H1 (cell line): ENCODE measurements at regions not wholly inside any gene's neighbourhood (a gene's known extent, or its start where the extent isn't known, plus 50 kb on each side); places are given as distances from the start of the nearest gene placed in this dataset.

Source experiments
- CTCF ChIA-PET: fragments of 300-600 bp; sonication (Branson Sonifier 250); formaldehyde crosslinking; loops from one replicate; lab custom pipeline; 2021; ENCODE audit not compliant: partially characterized antibody; lab: Charles Lee
- POLR2A ChIA-PET: fragments of 300-600 bp; sonication (Branson Sonifier 250); formaldehyde crosslinking; loops from one replicate; lab custom pipeline; 2021; ENCODE audit warnings: inconsistent platforms; ENCODE audit not compliant: partially characterized antibody; lab: Charles Lee
- DNase-seq, 2 experiments: peaks; one replicate each; pipeline versions ENCODE4 v3.0.0 to v3.0.0-alpha.2; 2010 to 2022; ENCODE audit warnings: low spot score in 2 of 2, low read depth in 1 of 2, mixed read lengths in 1 of 2
- FAIRE-seq: peaks from 2 replicates; lab custom pipeline; 2011; peaks lifted over from hg19 to GRCh38; lab: Jason Lieb, UNC
- H2AFZ ChIP-seq: 2 replicates; pipeline ENCODE4 v1.8.1; 2012; ENCODE audit warnings: low read length, inconsistent platforms
- H2AK5ac ChIP-seq: 2 replicates; pipeline ENCODE4 v1.6.1; 2013; ENCODE audit warnings: low read depth, low read length
- H2BK120ac ChIP-seq: replicated peaks from 2 replicates; pipeline ENCODE3; 2013; ENCODE audit warnings: low read depth, low read length, inconsistent platforms
- H2BK12ac ChIP-seq: 2 replicates; pipeline ENCODE4 v1.6.1; 2013; ENCODE audit warnings: low read depth, low read length
- H2BK15ac ChIP-seq: 2 replicates; pipeline ENCODE4 v1.6.1; 2013; ENCODE audit warnings: low read length
- H2BK20ac ChIP-seq: 2 replicates; pipeline ENCODE4 v1.6.1; 2013; ENCODE audit warnings: low read length
- H2BK5ac ChIP-seq: 2 replicates; pipeline ENCODE4 v1.6.1; 2013; ENCODE audit warnings: low read depth, low read length
- H3K14ac ChIP-seq: 2 replicates; pipeline ENCODE4 v1.6.1; 2013; ENCODE audit warnings: inconsistent platforms; ENCODE audit not compliant: insufficient read length
- H3K18ac ChIP-seq: 2 replicates; pipeline ENCODE4 v1.6.1; 2013; ENCODE audit warnings: low read length; ENCODE audit errors: extremely low read depth
- H3K23ac ChIP-seq: 2 replicates; pipeline ENCODE4 v1.6.1; 2013; ENCODE audit warnings: inconsistent platforms; ENCODE audit not compliant: insufficient read length
- H3K23me2 ChIP-seq: 2 replicates; pipeline ENCODE4 v1.6.1; 2013; ENCODE audit warnings: low read depth, low read length
- H3K27ac ChIP-seq: 2 replicates; pipeline ENCODE4 v1.6.1; 2011; ENCODE audit warnings: low read depth, low read length, inconsistent platforms
- H3K27me3 ChIP-seq, 4 experiments: replicated peaks in 1 of 4; 1 replicate in 1 of 4; 2 replicates in 3 of 4; pipeline versions ENCODE4 v1.6.1 to v1.8.1; 2011 to 2013; ENCODE audit warnings: low read length in 3 of 4, mild to moderate bottlenecking in 3 of 4, inconsistent platforms in 2 of 4, mixed read lengths in 2 of 4, moderate library complexity in 1 of 4; ENCODE audit not compliant: control insufficient read depth in 3 of 4, insufficient read depth in 3 of 4; ENCODE audit errors: extremely low read depth in 1 of 4
- H3K36me3 ChIP-seq, 4 experiments: 2 replicates each; pipeline versions ENCODE4 v1.6.1 to v1.8.1; 2011 to 2013; ENCODE audit warnings: mild to moderate bottlenecking in 4 of 4, low read length in 3 of 4, moderate library complexity in 2 of 4, control low read depth in 1 of 4, inconsistent platforms in 1 of 4; ENCODE audit not compliant: insufficient read depth in 4 of 4, control insufficient read depth in 2 of 4
- H3K4ac ChIP-seq: replicated peaks from 2 replicates; pipeline ENCODE3; 2013; ENCODE audit warnings: low read length, low read depth, mixed read lengths, inconsistent platforms; ENCODE audit not compliant: insufficient read length
- H3K4me1 ChIP-seq, 4 experiments: replicated peaks in 1 of 4; 1 replicate in 1 of 4; 2 replicates in 3 of 4; pipeline versions ENCODE4 v1.6.1 to v1.8.1; 2011 to 2013; ENCODE audit warnings: low read length in 3 of 4, inconsistent platforms in 2 of 4, mixed read lengths in 1 of 4; ENCODE audit not compliant: insufficient read depth in 4 of 4, control insufficient read depth in 3 of 4
- H3K4me2 ChIP-seq, 2 experiments: 2 replicates each; pipeline versions ENCODE4 v1.6.1 to v1.8.1; 2011 to 2013; ENCODE audit warnings: low read depth in 2 of 2, low read length in 2 of 2, control low read depth in 1 of 2, inconsistent platforms in 1 of 2, mild to moderate bottlenecking in 1 of 2; ENCODE audit not compliant: insufficient read depth in 1 of 2
- H3K4me3 ChIP-seq, 4 experiments: fragments of 200-600, 300-600 bp in 1 of 4; sonication (generic), shearing (Covaris generic), sonication (Bioruptor Twin) in 1 of 4; 2 replicates each; pipeline versions ENCODE4 v1.5.1 to v1.8.1; 2011 to 2016; ENCODE audit warnings: low read length in 4 of 4, low read depth in 3 of 4, control low read depth in 2 of 4, inconsistent platforms in 2 of 4, mild to moderate bottlenecking in 2 of 4, mixed read lengths in 1 of 4, moderate library complexity in 1 of 4; ENCODE audit not compliant: insufficient read depth in 2 of 4; ENCODE audit errors: extremely low read depth in 1 of 4
- H3K56ac ChIP-seq: replicated peaks from 2 replicates; pipeline ENCODE3; 2013; ENCODE audit warnings: low read depth, mild to moderate bottlenecking, mixed read lengths, low read length, inconsistent platforms; ENCODE audit not compliant: insufficient read length
- H3K79me1 ChIP-seq: 2 replicates; pipeline ENCODE4 v1.6.1; 2013; ENCODE audit warnings: low read depth, low read length, control low read depth
- H3K79me2 ChIP-seq, 2 experiments: 2 replicates each; pipeline versions ENCODE4 v1.6.1 to v1.8.1; 2012 to 2013; ENCODE audit warnings: low read length in 2 of 2, mild to moderate bottlenecking in 2 of 2, inconsistent platforms in 1 of 2; ENCODE audit not compliant: insufficient read depth in 2 of 2, control insufficient read depth in 1 of 2
- H3K9ac ChIP-seq, 4 experiments: replicated peaks in 1 of 4; 1 replicate in 1 of 4; 2 replicates in 3 of 4; pipeline versions ENCODE4 v1.6.1 to v1.8.1; 2011 to 2013; ENCODE audit warnings: low read depth in 3 of 4, low read length in 3 of 4, control low read depth in 2 of 4, mild to moderate bottlenecking in 2 of 4, moderate library complexity in 2 of 4, inconsistent platforms in 1 of 4; ENCODE audit errors: extremely low read depth in 1 of 4
- H3K9me3 ChIP-seq, 2 experiments: 2 replicates each; pipeline versions ENCODE4 v1.6.1 to v1.8.1; 2012 to 2013; ENCODE audit warnings: mild to moderate bottlenecking in 2 of 2, moderate library complexity in 2 of 2, control low read depth in 1 of 2, inconsistent platforms in 1 of 2, low read depth in 1 of 2, low read length in 1 of 2, mixed read lengths in 1 of 2; ENCODE audit not compliant: insufficient read depth in 2 of 2
- H4K20me1 ChIP-seq, 2 experiments: replicated peaks in 1 of 2; 2 replicates each; pipeline versions ENCODE3 to v1.8.1; 2011 to 2013; ENCODE audit warnings: inconsistent platforms in 2 of 2, low read length in 2 of 2, mild to moderate bottlenecking in 1 of 2; ENCODE audit not compliant: insufficient read depth in 2 of 2, control insufficient read depth in 1 of 2
- H4K5ac ChIP-seq: 2 replicates; pipeline ENCODE4 v1.6.1; 2013; ENCODE audit warnings: low read length, low read depth, mixed read lengths, inconsistent platforms; ENCODE audit not compliant: insufficient read length
- H4K8ac ChIP-seq: 2 replicates; pipeline ENCODE4 v1.8.0; 2013; ENCODE audit warnings: mild to moderate bottlenecking, moderate library complexity, low read length, inconsistent platforms; ENCODE audit not compliant: insufficient read depth; ENCODE audit errors: extremely low read depth
- H4K91ac ChIP-seq: replicated peaks from 2 replicates; pipeline ENCODE3; 2013; ENCODE audit warnings: low read length, mixed read lengths, inconsistent platforms; ENCODE audit not compliant: insufficient read length
- BRCA1 ChIP-seq: IDR thresholded peaks from 2 replicates; pipeline ENCODE4 v1.6.1; 2012; ENCODE audit warnings: low read depth, low read length, improper control_type of control experiment
- CHD2 ChIP-seq: IDR thresholded peaks from 2 replicates; pipeline ENCODE4 v1.6.1; 2012; ENCODE audit warnings: low read length, improper control_type of control experiment
- CREB1 ChIP-seq: IDR thresholded peaks from 2 replicates; pipeline ENCODE4 v1.6.1; 2012; ENCODE audit warnings: inconsistent platforms
- KDM4A ChIP-seq: IDR thresholded peaks from one replicate; pipeline ENCODE4 v1.7.1; 2012; ENCODE audit warnings: low read depth, mild to moderate bottlenecking, moderate library complexity, low read length, inconsistent platforms; ENCODE audit not compliant: severe bottlenecking
- KDM5A ChIP-seq: fragments of 200-600 bp; IDR thresholded peaks from 2 replicates; pipeline ENCODE4 v1.7.1; 2012; ENCODE audit warnings: mild to moderate bottlenecking, low read length, inconsistent platforms, mixed read lengths
- RFX5 ChIP-seq: IDR thresholded peaks from 2 replicates; pipeline ENCODE4 v1.6.1; 2011; ENCODE audit warnings: low read depth, low read length, improper control_type of control experiment, borderline replicate concordance
- SIRT6 ChIP-seq: IDR thresholded peaks from one replicate; pipeline ENCODE4 v1.7.1; 2012; ENCODE audit warnings: low read length, inconsistent platforms
- SP4 ChIP-seq: IDR thresholded peaks from 2 replicates; pipeline ENCODE4 v1.6.1; 2012; ENCODE audit warnings: low read length, inconsistent platforms
- SUZ12 ChIP-seq: fragments of 200-600 bp; sonication (generic); IDR thresholded peaks from 2 replicates; pipeline ENCODE4 v1.6.1; 2012; ENCODE audit warnings: mild to moderate bottlenecking, inconsistent platforms, low read length, moderate library complexity, mixed read lengths
- WGBS, 2 experiments: shearing (Covaris generic) in 1 of 2; methylation state at CpG; one replicate each; pipeline versions ENCODE4 v1.1.6 to v1.1.7; 2013 to 2015; ENCODE audit warnings: low lambda C conversion rate in 2 of 2, mixed read lengths in 2 of 2, inconsistent platforms in 1 of 2, low coverage in 1 of 2, missing lambda C conversion rate in 1 of 2; ENCODE audit not compliant: insufficient replicate concordance in 2 of 2, insufficient coverage in 1 of 2, insufficient read length in 1 of 2; ENCODE audit errors: extremely low coverage in 1 of 2, missing lambda C conversion rate in 1 of 2; 5-methylcytosine and 5-hydroxymethylcytosine counted together
- TF ChIP-seq, protein P1 (sequence below), 3 experiments: IDR thresholded peaks; 1 replicate in 2 of 3; 2 replicates in 1 of 3; pipeline versions ENCODE4 v1.5.1 to v1.6.1; 2011; ENCODE audit warnings: low read length in 3 of 3, mild to moderate bottlenecking in 3 of 3, inconsistent platforms in 2 of 3, low read depth in 1 of 3, moderate library complexity in 1 of 3; ENCODE audit not compliant: insufficient read depth in 1 of 3; ENCODE audit errors: control extremely low read depth in 1 of 3
- TF ChIP-seq, protein P2 (sequence below): IDR thresholded peaks from 2 replicates; pipeline ENCODE4 v1.6.1; 2012; ENCODE audit warnings: inconsistent platforms
- TF ChIP-seq, protein P3 (sequence below): IDR thresholded peaks from 2 replicates; pipeline ENCODE4 v1.6.1; 2012; ENCODE audit warnings: inconsistent platforms

DNA sequence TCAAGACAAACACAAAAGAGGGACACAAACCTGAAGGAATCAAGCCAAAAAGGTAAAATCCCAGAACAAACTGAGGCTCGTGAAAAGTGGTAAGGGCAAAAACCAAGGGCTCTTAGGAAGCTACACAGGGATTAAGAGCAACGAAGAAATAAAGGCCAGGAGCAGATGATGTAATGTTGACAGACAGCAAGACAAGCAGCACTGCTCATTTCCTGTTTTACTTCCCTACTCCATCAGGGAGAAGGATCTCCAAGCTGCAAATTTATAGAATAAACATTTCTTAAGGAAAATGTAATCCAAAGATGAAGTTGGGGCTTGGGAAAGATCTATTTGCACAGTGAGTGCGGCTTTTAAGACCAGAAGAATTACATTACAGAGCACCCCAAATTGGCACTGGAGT, 182.3 kb upstream of the MAP1B start:
- no peak overlapping the region for H3K23ac ChIP-seq
- no peak overlapping the region for H3K18ac ChIP-seq
- no peak for FAIRE-seq
- no peak overlapping the region for H3K27ac ChIP-seq
- H4K20me1 ChIP-seq, result no peaks in the 10 kb centered on the region
- WGBS, 2 experiments, result 79% methylated on average over 3 of the region's 3 CpGs; no CpG with 5 or more reads in 1 of the 2 experiments
- H2AK5ac ChIP-seq, result no peak overlapping the region
- no peak overlapping the region for H3K9ac ChIP-seq
- no peaks in the 10 kb centered on the region for H3K79me1 ChIP-seq
- H3K14ac ChIP-seq, result no peak overlapping the region
- no peak overlapping the region for H2BK12ac ChIP-seq
- no peak overlapping the region for H2BK5ac ChIP-seq
- 0 out of 2 replicates have a peak overlapping the region, but pooled peaks have one; percentile 14 for H2AFZ ChIP-seq
- ChIA-PET CTCF (interaction anchor here (0.9 kb wide), 1 partner anchor 141 kb away, joined by 3 read pairs; no protein-coding TSS in a partner anchor), POLR2A (no interaction called here)
- H2BK120ac ChIP-seq, result no peak overlapping the region
- no peak for DNase-seq
- H3K23me2 ChIP-seq, result peaks cover 2% of the 10 kb centered on the region; the same call in 1 of the 2 replicates
- no peak overlapping the region for H4K5ac ChIP-seq
- no peak overlapping the region for H4K8ac ChIP-seq
- H3K9me3 ChIP-seq, result no peaks in the 10 kb centered on the region; a peak in 1 of 4 replicates
- H2BK20ac ChIP-seq, result no peak overlapping the region
- H3K4me3 ChIP-seq, result no peak overlapping the region
- no peak overlapping the region for H4K91ac ChIP-seq
- peaks cover 0 to 6% (median 2%) of the 10 kb centered on the region in 4 experiments; a peak in 2 of 7 replicates for H3K4me1 ChIP-seq
- no peak overlapping the region for H3K4me2 ChIP-seq
- no peak overlapping the region for H3K56ac ChIP-seq
- no peak overlapping the region for H3K4ac ChIP-seq
- H2BK15ac ChIP-seq, result no peak overlapping the region
- H3K79me2 ChIP-seq, result no peaks in the 10 kb centered on the region
- H3K36me3 ChIP-seq, result no peaks in the 10 kb centered on the region
- no peaks in the 10 kb centered on the region for H3K27me3 ChIP-seq
- TF ChIP-seq RFX5 (no peak), KDM5A (no peak), SUZ12 (no peak), BRCA1 (no peak), SP4 (no peak), CHD2 (no peak), KDM4A (no peak), CREB1 (no peak), SIRT6 (no peak)
- TF ChIP-seq, protein P1, sequence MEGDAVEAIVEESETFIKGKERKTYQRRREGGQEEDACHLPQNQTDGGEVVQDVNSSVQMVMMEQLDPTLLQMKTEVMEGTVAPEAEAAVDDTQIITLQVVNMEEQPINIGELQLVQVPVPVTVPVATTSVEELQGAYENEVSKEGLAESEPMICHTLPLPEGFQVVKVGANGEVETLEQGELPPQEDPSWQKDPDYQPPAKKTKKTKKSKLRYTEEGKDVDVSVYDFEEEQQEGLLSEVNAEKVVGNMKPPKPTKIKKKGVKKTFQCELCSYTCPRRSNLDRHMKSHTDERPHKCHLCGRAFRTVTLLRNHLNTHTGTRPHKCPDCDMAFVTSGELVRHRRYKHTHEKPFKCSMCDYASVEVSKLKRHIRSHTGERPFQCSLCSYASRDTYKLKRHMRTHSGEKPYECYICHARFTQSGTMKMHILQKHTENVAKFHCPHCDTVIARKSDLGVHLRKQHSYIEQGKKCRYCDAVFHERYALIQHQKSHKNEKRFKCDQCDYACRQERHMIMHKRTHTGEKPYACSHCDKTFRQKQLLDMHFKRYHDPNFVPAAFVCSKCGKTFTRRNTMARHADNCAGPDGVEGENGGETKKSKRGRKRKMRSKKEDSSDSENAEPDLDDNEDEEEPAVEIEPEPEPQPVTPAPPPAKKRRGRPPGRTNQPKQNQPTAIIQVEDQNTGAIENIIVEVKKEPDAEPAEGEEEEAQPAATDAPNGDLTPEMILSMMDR (IDR thresholded peaks at IDR 0.05; ENCODE audit: control extremely low read depth in 1 of 3, insufficient read depth in 1 of 3, low read depth in 1 of 3, low read length in 3 of 3), result no peak
- TF ChIP-seq, protein P2, sequence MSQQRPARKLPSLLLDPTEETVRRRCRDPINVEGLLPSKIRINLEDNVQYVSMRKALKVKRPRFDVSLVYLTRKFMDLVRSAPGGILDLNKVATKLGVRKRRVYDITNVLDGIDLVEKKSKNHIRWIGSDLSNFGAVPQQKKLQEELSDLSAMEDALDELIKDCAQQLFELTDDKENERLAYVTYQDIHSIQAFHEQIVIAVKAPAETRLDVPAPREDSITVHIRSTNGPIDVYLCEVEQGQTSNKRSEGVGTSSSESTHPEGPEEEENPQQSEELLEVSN, result no peak
- TF ChIP-seq, protein P3, sequence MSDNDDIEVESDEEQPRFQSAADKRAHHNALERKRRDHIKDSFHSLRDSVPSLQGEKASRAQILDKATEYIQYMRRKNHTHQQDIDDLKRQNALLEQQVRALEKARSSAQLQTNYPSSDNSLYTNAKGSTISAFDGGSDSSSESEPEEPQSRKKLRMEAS, result no peak
